ENCODE measurements at regions not wholly inside any gene's neighbourhood (a gene's known extent, or its start where the extent isn't known, plus 50 kb on each side); places are given as distances from the start of the nearest gene placed in this dataset.

GRCh38 chr3:99031778-99032177 lies 130.3 kb upstream of the DCBLD2 start:
- no peak for TF ChIP-seq CTCF (IDR thresholded peaks at IDR 0.05)
- no peak for TF ChIP-seq POLR2A (IDR thresholded peaks at IDR 0.05)
